ENCODE measurements at regions not wholly inside any gene's neighbourhood (a gene's known extent, or its start where the extent isn't known, plus 50 kb on each side); places are given as distances from the start of the nearest gene placed in this dataset.

DNA sequence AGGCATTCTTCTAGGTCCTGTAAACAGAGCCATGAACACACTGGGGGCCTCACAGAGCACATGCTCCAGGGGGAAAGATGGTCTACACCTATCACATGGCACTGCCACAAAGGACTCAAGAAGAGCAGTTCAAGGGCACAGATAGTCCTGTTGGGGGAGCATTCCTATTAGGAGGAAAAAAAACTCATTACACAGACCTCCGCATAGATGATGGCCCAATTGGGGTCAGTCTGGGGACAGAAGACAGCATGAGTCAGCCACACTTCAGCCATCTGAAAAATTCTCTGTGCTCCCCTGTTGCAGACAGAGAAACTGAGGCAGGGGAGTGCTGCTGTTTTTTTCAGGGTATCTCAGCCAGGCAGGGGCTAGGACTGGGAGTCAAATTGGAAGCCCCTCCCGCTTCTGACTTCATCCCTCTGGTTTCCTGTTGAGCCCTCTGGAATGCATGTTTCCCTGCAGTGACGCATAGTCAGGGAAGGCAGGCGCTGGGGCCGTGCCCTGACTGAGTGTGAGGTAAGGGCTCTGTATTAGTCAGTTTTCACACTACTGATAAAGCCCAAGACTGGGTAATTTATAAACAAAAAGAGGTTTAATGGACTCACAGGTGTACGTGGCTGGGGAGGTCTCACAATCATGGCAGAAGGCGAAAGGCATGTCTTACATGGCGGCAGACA, 67.9 kb downstream of the RHOB start:
- no peaks in the 10 kb centered on the region for H3K9me3 ChIP-seq (ENCODE audit: control insufficient read depth, low read length)
- peaks cover 9% of the 10 kb centered on the region for H3K4me1 ChIP-seq (ENCODE audit: control insufficient read depth, insufficient read depth, low read length)
- no peaks in the 10 kb centered on the region for H3K27me3 ChIP-seq (ENCODE audit: control insufficient read depth, insufficient read depth, low read length)
- no peak overlapping the region for H3K4me3 ChIP-seq (ENCODE audit: low read length)
- H3K9ac ChIP-seq (ENCODE audit: low read length) = no peak overlapping the region
- no peaks in the 10 kb centered on the region for H3K36me3 ChIP-seq (ENCODE audit: control insufficient read depth, insufficient read depth, low read length)

DNA sequence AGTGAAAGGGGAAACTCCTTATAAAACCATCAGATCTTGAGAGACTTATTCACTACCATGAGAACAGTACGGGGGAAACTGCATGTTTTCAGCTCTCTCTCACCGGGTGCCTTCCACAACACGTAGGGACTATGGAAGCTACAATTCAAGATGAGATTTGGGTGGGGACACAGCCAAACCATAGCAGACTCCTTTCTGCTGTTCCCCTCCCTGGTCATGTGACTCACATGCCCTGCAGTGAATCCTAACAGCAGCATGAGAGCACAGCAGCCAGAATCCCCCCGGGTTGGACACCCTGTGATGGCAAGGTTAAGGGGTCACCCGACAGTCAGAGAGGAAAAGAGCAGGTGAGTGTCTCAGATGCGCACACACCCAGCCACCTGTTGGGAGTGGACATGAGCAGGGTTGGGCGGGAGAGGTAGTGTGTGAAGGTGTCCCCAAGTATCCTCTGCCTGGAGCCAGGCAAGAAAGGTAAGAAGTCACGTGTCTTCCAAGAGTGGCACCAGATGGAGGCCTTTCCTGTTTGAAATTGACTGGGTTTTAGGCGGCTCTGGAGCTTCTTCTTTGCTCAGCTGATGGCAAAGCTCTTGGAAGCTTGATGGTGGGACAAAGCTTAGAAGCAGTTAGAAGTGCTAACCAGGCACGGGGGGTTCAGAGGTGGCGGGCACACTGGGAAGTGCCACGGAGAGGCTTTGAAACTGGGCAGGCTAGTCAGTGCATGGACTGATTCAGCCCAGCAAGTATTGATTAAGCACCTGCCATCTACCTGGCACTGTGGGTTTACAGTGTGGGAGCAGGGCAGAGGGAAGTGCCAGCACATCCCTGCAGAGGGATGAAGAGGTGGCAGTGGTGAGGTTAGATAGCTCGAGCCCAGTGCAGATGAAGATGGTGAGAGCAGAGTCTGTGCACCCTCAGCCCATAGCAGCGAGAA, 68.7 kb downstream of the RHOB start:
- Histone ChIP-seq H3K9ac (ENCODE audit: low read length) (no peak overlapping the region), H3K27me3 (ENCODE audit: control insufficient read depth, insufficient read depth, low read length) (no peaks in the 10 kb centered on the region), H3K36me3 (ENCODE audit: control insufficient read depth, insufficient read depth, low read length) (no peaks in the 10 kb centered on the region), H3K4me1 (ENCODE audit: control insufficient read depth, insufficient read depth, low read length) (peaks cover 9% of the 10 kb centered on the region), H3K9me3 (ENCODE audit: control insufficient read depth, low read length) (no peaks in the 10 kb centered on the region), H3K4me3 (ENCODE audit: low read length) (no peak overlapping the region)

DNA sequence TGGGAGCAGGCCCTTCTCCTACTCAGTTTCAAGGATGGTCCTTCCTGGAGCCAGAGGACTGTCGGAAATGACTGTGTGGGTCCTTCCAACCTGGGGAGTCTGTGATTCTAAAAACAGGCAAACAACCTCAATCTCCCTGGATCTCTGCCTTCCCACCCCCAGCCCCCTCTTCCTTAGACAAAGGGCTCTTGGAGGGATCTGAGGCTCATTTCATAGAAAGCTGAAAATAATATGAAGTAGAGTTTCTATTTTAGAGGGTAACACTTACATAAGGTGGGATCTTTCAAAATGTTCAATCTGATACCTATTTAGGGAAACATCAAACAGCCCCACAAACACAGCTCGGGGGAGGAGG, 69.4 kb downstream of the RHOB start:
- Histone ChIP-seq H3K9me3 (ENCODE audit: control insufficient read depth, low read length) (no peaks in the 10 kb centered on the region), H3K36me3 (ENCODE audit: control insufficient read depth, insufficient read depth, low read length) (no peaks in the 10 kb centered on the region), H3K4me1 (ENCODE audit: control insufficient read depth, insufficient read depth, low read length) (peaks cover 9% of the 10 kb centered on the region), H3K27me3 (ENCODE audit: control insufficient read depth, insufficient read depth, low read length) (no peaks in the 10 kb centered on the region), H3K4me3 (ENCODE audit: low read length) (no peak overlapping the region), H3K9ac (ENCODE audit: low read length) (no peak overlapping the region)

DNA sequence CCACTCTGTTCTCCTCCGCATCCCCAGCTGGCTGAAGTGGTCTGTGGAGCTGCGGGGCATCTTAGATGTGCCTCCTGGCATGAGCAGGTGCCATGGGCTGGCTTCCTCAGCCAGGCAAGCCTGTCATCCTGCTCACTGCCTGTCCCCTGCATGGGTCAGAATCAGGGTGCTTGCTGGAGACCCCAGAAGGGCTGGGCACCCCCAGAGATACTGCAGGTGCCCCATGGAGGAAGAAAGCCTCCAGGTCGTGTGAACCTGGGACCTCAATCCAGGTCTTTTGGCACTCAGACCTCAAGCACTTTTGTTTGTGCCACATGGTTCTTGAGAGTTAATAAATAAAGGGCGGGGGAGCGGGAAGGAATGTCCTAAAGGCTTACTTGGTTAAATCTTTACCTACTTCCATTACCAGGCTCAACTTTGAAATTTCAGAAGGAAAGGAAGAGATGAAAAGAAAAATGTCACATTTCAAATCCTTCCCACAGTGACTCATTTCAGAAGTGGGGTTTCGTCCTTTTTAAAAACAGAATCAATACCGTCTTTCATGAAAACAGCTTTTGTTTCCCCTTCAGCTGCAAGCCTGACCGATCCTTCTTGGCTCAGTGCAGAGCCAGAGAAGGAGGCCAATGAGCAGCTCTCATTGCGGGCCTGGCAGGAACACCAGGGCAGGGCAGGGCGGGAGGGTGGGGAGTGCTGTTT, 69.9 kb downstream of the RHOB start:
- H3K36me3 ChIP-seq (ENCODE audit: control insufficient read depth, insufficient read depth, low read length) = no peaks in the 10 kb centered on the region
- H3K9me3 ChIP-seq (ENCODE audit: control insufficient read depth, low read length) = no peaks in the 10 kb centered on the region
- no peaks in the 10 kb centered on the region for H3K27me3 ChIP-seq (ENCODE audit: control insufficient read depth, insufficient read depth, low read length)
- no peak overlapping the region for H3K9ac ChIP-seq (ENCODE audit: low read length)
- peaks cover 9% of the 10 kb centered on the region for H3K4me1 ChIP-seq (ENCODE audit: control insufficient read depth, insufficient read depth, low read length)
- H3K4me3 ChIP-seq (ENCODE audit: low read length) = no peak overlapping the region

DNA sequence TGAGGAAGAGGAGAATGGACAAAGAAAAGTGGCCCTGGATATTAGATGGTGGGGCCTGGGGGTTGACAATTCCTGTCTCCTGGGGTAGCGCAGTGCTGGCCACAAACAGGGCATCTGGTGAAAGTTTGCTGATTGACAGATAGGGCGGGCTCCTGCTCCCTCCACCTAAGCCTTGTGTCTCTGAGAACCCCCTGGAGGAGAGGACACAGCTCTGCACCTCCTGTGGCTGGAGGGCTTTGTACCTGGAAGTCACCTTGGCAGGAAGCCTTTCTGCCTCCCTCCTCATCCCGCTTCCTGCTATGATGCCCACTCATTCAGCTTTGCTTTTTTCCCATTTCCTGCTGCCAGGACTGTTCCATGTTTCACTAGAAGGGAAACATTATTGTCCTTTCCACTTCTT, 72.4 kb downstream of the RHOB start:
- H3K36me3 ChIP-seq (ENCODE audit: control insufficient read depth, insufficient read depth, low read length) = no peaks in the 10 kb centered on the region
- H3K27me3 ChIP-seq (ENCODE audit: control insufficient read depth, insufficient read depth, low read length) = no peaks in the 10 kb centered on the region
- no peak overlapping the region for H3K9ac ChIP-seq (ENCODE audit: low read length)
- H3K4me3 ChIP-seq (ENCODE audit: low read length) = no peak overlapping the region
- H3K4me1 ChIP-seq (ENCODE audit: control insufficient read depth, insufficient read depth, low read length) = peaks cover 9% of the 10 kb centered on the region
- H3K9me3 ChIP-seq (ENCODE audit: control insufficient read depth, low read length) = no peaks in the 10 kb centered on the region

DNA sequence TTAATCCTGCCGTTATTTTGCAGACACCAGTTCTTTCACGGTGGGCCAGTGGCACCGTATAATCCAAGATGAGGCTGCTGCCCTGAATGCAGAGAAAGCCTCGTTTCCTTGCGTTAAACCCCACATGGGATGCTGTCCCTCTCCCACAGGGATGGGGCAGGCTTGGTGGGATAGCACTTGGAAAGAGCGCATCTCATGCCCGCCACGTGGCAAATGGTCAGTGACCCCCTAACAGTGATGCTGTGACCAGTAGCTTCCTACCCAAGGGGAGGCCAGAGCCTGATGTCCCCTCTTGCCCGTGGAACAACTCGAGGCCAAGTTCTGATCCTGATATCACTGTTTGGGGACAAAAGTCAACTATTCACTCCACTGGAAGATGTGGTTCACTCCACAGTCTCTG, 73.3 kb downstream of the RHOB start:
- H3K27me3 ChIP-seq (ENCODE audit: control insufficient read depth, insufficient read depth, low read length) = no peaks in the 10 kb centered on the region
- no peak overlapping the region for H3K4me3 ChIP-seq (ENCODE audit: low read length)

DNA sequence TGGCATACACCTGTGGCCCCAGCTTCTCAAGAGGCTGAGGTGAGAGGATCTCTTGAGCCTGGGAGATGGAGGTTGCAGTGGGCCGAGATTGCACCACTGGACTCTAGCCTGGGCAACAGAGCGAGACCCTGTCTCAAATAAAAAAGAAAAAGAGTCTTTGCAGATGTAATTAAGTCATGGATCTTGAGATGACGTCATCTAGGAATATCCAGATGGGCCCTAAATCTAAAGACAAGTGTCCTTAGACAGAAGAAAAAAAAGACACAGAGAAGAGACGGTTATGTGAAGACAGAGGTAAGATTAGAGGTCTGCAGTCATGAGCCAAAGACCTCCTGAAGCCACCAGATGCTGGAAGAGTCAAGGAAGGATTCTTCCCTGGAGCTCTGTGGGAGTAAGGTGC, 74.3 kb downstream of the RHOB start:
- H3K9me3 ChIP-seq (ENCODE audit: control insufficient read depth, low read length) = no peaks in the 10 kb centered on the region
- peaks cover 25% of the 10 kb centered on the region for H3K4me1 ChIP-seq (ENCODE audit: control insufficient read depth, insufficient read depth, low read length)
- no peak overlapping the region for H3K9ac ChIP-seq (ENCODE audit: low read length)
- no peak overlapping the region for H3K4me3 ChIP-seq (ENCODE audit: low read length)
- no peaks in the 10 kb centered on the region for H3K27me3 ChIP-seq (ENCODE audit: control insufficient read depth, insufficient read depth, low read length)
- no peaks in the 10 kb centered on the region for H3K36me3 ChIP-seq (ENCODE audit: control insufficient read depth, insufficient read depth, low read length)

More for the DNA sequence above, 73.3 kb downstream of the RHOB start:
- no peaks in the 10 kb centered on the region for H3K9me3 ChIP-seq (ENCODE audit: control insufficient read depth, low read length)
- no peaks in the 10 kb centered on the region for H3K36me3 ChIP-seq (ENCODE audit: control insufficient read depth, insufficient read depth, low read length)
- peaks cover 15% of the 10 kb centered on the region for H3K4me1 ChIP-seq (ENCODE audit: control insufficient read depth, insufficient read depth, low read length)
- no peak overlapping the region for H3K9ac ChIP-seq (ENCODE audit: low read length)

DNA sequence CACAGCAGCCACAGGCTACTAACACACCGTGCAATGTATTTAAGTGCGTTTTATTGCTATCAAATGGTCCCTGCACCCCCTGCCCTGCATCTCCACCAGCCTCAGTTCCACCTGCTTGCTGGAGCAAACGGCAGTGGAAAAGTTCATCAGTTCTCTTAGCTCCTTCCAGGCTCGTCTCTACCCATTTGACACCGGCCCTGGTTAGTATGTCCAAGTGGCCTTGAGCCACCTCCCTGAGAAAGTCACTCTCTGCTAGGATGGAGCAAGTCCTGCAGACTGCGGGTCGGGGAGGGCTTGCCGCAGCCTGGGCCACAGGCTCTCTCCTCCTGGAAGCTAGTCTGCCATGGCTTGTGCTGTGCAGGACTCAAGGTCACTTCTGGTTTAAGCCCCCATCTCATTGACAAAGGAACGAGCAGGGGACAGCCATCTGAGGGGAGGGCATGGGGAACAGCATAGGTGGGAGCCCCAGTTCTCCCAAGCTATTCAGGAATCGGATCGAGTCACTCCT, 74.9 kb downstream of the RHOB start:
- Histone ChIP-seq H3K27me3 (ENCODE audit: control insufficient read depth, insufficient read depth, low read length) (no peaks in the 10 kb centered on the region), H3K4me3 (ENCODE audit: low read length) (no peak overlapping the region), H3K9me3 (ENCODE audit: control insufficient read depth, low read length) (no peaks in the 10 kb centered on the region)

DNA sequence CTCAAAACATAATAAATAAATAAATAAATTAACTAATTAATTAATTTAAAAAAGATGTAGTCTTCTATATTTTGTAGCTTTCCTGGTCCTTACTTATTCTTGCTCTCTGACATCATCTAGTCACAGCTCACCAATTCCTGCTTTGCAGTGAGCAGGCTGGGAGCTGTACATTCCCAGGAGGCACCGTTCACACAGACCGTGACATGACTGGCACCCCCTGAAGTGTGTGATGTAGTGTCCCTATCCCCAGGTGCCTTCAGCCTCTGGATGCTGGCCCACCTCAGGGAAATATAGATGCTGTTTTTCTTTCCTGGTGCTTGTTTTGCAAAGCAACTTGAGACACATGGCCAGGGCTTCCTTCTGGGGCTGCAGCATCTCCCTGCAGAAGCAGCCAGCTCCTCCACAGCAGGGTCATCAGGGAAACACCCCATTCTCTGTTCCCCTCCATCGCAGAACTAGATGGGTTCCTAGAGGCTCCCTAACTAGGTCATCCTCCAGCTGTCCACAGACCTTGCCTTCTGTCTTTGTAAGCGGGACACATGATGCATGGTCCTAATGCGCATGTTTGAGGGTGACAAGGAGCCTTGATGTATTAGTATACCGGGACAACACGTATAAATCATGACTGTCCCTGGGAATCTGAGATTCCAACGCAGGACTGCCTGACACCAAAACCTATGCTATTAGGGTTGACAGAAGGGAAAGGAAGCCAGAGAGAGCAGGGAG, 76.4 kb downstream of the RHOB start:
- no peak overlapping the region for H3K4me3 ChIP-seq (ENCODE audit: low read length)

More for the DNA sequence above, 74.9 kb downstream of the RHOB start:
- H3K9ac ChIP-seq (ENCODE audit: low read length) = no peak overlapping the region
- H3K4me1 ChIP-seq (ENCODE audit: control insufficient read depth, insufficient read depth, low read length) = peaks cover 25% of the 10 kb centered on the region
- H3K36me3 ChIP-seq (ENCODE audit: control insufficient read depth, insufficient read depth, low read length) = no peaks in the 10 kb centered on the region

DNA sequence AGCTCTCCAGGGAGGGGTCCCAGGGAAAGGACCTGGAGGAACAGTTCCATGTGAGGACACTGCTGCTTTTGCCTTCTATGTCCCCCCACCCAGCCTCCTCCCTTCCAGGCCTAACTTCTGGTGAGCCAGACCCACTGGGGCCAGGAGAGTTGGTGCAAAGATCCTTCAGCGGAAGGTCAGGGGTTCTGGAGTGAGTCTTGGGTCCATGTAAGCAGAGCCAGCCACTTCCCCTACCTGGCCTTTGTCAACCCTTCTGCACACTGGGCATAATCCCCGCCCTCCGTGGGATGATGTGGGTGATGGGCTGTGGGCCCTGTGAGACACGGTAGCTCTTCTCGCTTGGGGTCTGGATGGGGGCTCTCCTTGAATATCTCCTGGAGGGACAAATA, 76.9 kb downstream of the RHOB start:
- Histone ChIP-seq H3K4me3 (ENCODE audit: low read length) (no peak overlapping the region), H3K36me3 (ENCODE audit: control insufficient read depth, insufficient read depth, low read length) (no peaks in the 10 kb centered on the region), H3K27me3 (ENCODE audit: control insufficient read depth, insufficient read depth, low read length) (no peaks in the 10 kb centered on the region)

More for the DNA sequence above, 76.4 kb downstream of the RHOB start:
- Histone ChIP-seq H3K9ac (ENCODE audit: low read length) (no peak overlapping the region), H3K27me3 (ENCODE audit: control insufficient read depth, insufficient read depth, low read length) (no peaks in the 10 kb centered on the region), H3K36me3 (ENCODE audit: control insufficient read depth, insufficient read depth, low read length) (no peaks in the 10 kb centered on the region), H3K4me1 (ENCODE audit: control insufficient read depth, insufficient read depth, low read length) (peaks cover 31% of the 10 kb centered on the region), H3K9me3 (ENCODE audit: control insufficient read depth, low read length) (no peaks in the 10 kb centered on the region)

DNA sequence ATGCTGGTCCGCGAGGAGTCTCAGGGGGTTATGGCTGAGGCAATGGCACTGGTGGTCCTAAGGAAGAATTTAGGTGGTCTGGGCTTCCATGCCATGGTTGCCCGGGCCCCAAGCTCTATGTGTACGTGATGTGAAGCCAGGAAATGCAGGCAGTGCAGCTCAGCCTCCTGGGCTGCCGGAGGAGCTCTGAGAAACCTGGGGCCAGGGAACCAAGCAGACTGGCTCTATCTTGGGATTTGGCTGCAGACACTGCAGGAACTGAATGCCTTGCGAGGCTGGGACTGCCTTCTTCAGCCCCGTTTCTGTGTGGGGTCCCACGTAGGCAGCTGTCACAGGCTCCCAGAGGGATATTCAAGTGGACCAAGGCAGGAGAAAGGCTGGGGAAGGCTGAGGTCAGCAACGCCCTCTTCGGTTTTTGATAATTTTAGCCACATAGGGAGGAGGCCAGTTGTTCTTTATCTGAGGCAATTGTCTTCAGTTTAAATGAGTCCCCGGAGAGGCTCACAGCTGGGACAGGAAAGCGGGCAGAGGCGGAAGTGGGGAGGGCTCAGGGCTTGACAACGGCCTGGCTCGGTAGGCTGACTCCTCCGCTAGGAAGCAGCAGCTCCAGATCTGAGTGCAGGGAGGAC, 77.7 kb downstream of the RHOB start:
- H3K4me1 ChIP-seq (ENCODE audit: control insufficient read depth, insufficient read depth, low read length) = peaks cover 31% of the 10 kb centered on the region
- H3K36me3 ChIP-seq (ENCODE audit: control insufficient read depth, insufficient read depth, low read length) = no peaks in the 10 kb centered on the region
- no peak overlapping the region for H3K9ac ChIP-seq (ENCODE audit: low read length)
- H3K9me3 ChIP-seq (ENCODE audit: control insufficient read depth, low read length) = no peaks in the 10 kb centered on the region
- H3K4me3 ChIP-seq (ENCODE audit: low read length) = no peak overlapping the region
- H3K27me3 ChIP-seq (ENCODE audit: control insufficient read depth, insufficient read depth, low read length) = no peaks in the 10 kb centered on the region

More for the DNA sequence above, 76.9 kb downstream of the RHOB start:
- Histone ChIP-seq H3K9ac (ENCODE audit: low read length) (no peak overlapping the region), H3K4me1 (ENCODE audit: control insufficient read depth, insufficient read depth, low read length) (peaks cover 31% of the 10 kb centered on the region), H3K9me3 (ENCODE audit: control insufficient read depth, low read length) (no peaks in the 10 kb centered on the region)

All from mucosa of stomach (tissue), 1 donor.